ENCODE measurements at regions not wholly inside any gene's neighbourhood (a gene's known extent, or its start where the extent isn't known, plus 50 kb on each side); places are given as distances from the start of the nearest gene placed in this dataset.

- TF ChIP-seq, protein P1, sequence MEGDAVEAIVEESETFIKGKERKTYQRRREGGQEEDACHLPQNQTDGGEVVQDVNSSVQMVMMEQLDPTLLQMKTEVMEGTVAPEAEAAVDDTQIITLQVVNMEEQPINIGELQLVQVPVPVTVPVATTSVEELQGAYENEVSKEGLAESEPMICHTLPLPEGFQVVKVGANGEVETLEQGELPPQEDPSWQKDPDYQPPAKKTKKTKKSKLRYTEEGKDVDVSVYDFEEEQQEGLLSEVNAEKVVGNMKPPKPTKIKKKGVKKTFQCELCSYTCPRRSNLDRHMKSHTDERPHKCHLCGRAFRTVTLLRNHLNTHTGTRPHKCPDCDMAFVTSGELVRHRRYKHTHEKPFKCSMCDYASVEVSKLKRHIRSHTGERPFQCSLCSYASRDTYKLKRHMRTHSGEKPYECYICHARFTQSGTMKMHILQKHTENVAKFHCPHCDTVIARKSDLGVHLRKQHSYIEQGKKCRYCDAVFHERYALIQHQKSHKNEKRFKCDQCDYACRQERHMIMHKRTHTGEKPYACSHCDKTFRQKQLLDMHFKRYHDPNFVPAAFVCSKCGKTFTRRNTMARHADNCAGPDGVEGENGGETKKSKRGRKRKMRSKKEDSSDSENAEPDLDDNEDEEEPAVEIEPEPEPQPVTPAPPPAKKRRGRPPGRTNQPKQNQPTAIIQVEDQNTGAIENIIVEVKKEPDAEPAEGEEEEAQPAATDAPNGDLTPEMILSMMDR (IDR thresholded peaks at IDR 0.05 in 8 of 11, conservative IDR thresholded peaks at IDR 0.05 in 3 of 11) = no peak
- TF ChIP-seq POLR2A (IDR thresholded peaks at IDR 0.05) (no peak), POLR2AphosphoS5 (IDR thresholded peaks at IDR 0.05) (no peak)
Observed at GRCh38 chr1:30489737-30490389, 233.5 kb downstream of the MATN1 start.

All from spleen (tissue), 7 donors.